Suprapubic skin (tissue), 4 donors: ENCODE measurements at regions not wholly inside any gene's neighbourhood (a gene's known extent, or its start where the extent isn't known, plus 50 kb on each side); places are given as distances from the start of the nearest gene placed in this dataset.

Experiments
- DNase-seq, 2 donors: peaks; one replicate each; pipeline ENCODE4 v3.0.0-alpha.2; 2019; ENCODE audit warnings: low spot score in 2 of 2
- H3K27ac ChIP-seq: fragments of 200-600 bp; sonication (generic); one replicate; pipeline ENCODE4 v1.5.1; 2019
- H3K27me3 ChIP-seq: fragments of 200-600 bp; sonication (generic); one replicate; pipeline ENCODE4 v1.5.1; 2019
- H3K36me3 ChIP-seq: fragments of 200-600 bp; sonication (generic); one replicate; pipeline ENCODE4 v1.5.1; 2019
- H3K4me1 ChIP-seq: fragments of 200-600 bp; sonication (generic); one replicate; pipeline ENCODE4 v1.5.1; 2019
- H3K4me3 ChIP-seq: fragments of 200-600 bp; sonication (generic); one replicate; pipeline ENCODE4 v1.5.1; 2019; ENCODE audit warnings: mild to moderate bottlenecking
- H3K9me3 ChIP-seq: fragments of 200-600 bp; sonication (generic); one replicate; pipeline ENCODE4 v1.5.1; 2019
- CTCF ChIP-seq, 2 donors: fragments of 200-600 bp in 1 of 2; fragments of 450-650 bp in 1 of 2; sonication (generic) in 1 of 2; IDR thresholded peaks; one replicate each; pipeline ENCODE4 v1.5.1; 2016 to 2019; ENCODE audit warnings: antibody characterized with exemption in 2 of 2, mild to moderate bottlenecking in 1 of 2, moderate library complexity in 1 of 2
- EP300 ChIP-seq: sonication (generic); formaldehyde crosslinking; IDR thresholded peaks from one replicate; pipeline ENCODE4 v1.6.1; 2017; ENCODE audit warnings: antibody characterized with exemption
- POLR2A ChIP-seq, 2 donors: fragments of 450-650 bp; IDR thresholded peaks; one replicate each; pipeline ENCODE4 v1.6.1; 2017; ENCODE audit warnings: antibody characterized with exemption in 2 of 2, mild to moderate bottlenecking in 2 of 2, moderate library complexity in 2 of 2
- POLR2AphosphoS5 ChIP-seq, 3 donors: sonication (generic); formaldehyde crosslinking; IDR thresholded peaks; one replicate each; pipeline ENCODE4 v1.6.1; 2017; ENCODE audit warnings: antibody characterized with exemption in 3 of 3
- WGBS: methylation state at CpG from one replicate; pipeline ENCODE4 v1.1.5; 2018; 5-methylcytosine and 5-hydroxymethylcytosine counted together

- Histone ChIP-seq H3K4me3 (no peak overlapping the region), H3K27ac (no peak overlapping the region), H3K9me3 (no peaks in the 10 kb centered on the region), H3K27me3 (no peaks in the 10 kb centered on the region), H3K36me3 (no peaks in the 10 kb centered on the region), H3K4me1 (no peaks in the 10 kb centered on the region)
- TF ChIP-seq POLR2AphosphoS5 (IDR thresholded peaks at IDR 0.05) (no peak), CTCF (IDR thresholded peaks at IDR 0.05) (no peak), POLR2A (IDR thresholded peaks at IDR 0.05) (no peak), EP300 (no peak)
- DNase-seq: peak; percentile 31 to 56
- 88% methylated on average over 4 of the region's 5 CpGs for WGBS
Measured at GRCh38 chr5:3365501-3366215, 230.0 kb upstream of the IRX1 start.

GRCh38 chr5:3364941-3365340, 230.7 kb upstream of the IRX1 start:
- WGBS: 72% methylated on average over 4 of the region's 4 CpGs
- H3K36me3 ChIP-seq: no peaks in the 10 kb centered on the region
- no peaks in the 10 kb centered on the region for H3K9me3 ChIP-seq
- no peaks in the 10 kb centered on the region for H3K27me3 ChIP-seq
- TF ChIP-seq POLR2A (IDR thresholded peaks at IDR 0.05) (no peak), EP300 (no peak), POLR2AphosphoS5 (IDR thresholded peaks at IDR 0.05) (no peak), CTCF (IDR thresholded peaks at IDR 0.05) (no peak)
- H3K4me3 ChIP-seq: no peak overlapping the region
- H3K4me1 ChIP-seq: no peaks in the 10 kb centered on the region
- no peak overlapping the region for H3K27ac ChIP-seq
- DNase-seq: peak; percentile 13 to 21

- H3K27me3 ChIP-seq: no peaks in the 10 kb centered on the region
- no peak for TF ChIP-seq CTCF (IDR thresholded peaks at IDR 0.05)
- TF ChIP-seq POLR2A (IDR thresholded peaks at IDR 0.05): no peak
- no peak for TF ChIP-seq EP300
- no peak for TF ChIP-seq POLR2AphosphoS5 (IDR thresholded peaks at IDR 0.05)
- no peak overlapping the region for H3K4me3 ChIP-seq
- no peak overlapping the region for H3K27ac ChIP-seq
- no peaks in the 10 kb centered on the region for H3K36me3 ChIP-seq
- H3K9me3 ChIP-seq: no peaks in the 10 kb centered on the region
- no peaks in the 10 kb centered on the region for H3K4me1 ChIP-seq
- WGBS: 78% methylated on average over 4 of the region's 4 CpGs
- no peak for DNase-seq
Measured at GRCh38 chr5:3364433-3364832, 231.2 kb upstream of the IRX1 start.

- peak; percentile 11 to 54 for DNase-seq
Measured at GRCh38 chr5:3362606-3362910, 233.1 kb upstream of the IRX1 start.

More at GRCh38 chr5:3362606-3362910, 233.1 kb upstream of the IRX1 start:
- Histone ChIP-seq H3K4me1 (no peaks in the 10 kb centered on the region), H3K9me3 (no peaks in the 10 kb centered on the region), H3K36me3 (no peaks in the 10 kb centered on the region), H3K27me3 (no peaks in the 10 kb centered on the region), H3K4me3 (no peak overlapping the region), H3K27ac (no peak overlapping the region)
- 67% methylated on average over 1 of the region's 2 CpGs for WGBS
- TF ChIP-seq POLR2A (IDR thresholded peaks at IDR 0.05) (no peak), CTCF (IDR thresholded peaks at IDR 0.05) (no peak)
